ENCODE measurements at regions not wholly inside any gene's neighbourhood (a gene's known extent, or its start where the extent isn't known, plus 50 kb on each side); places are given as distances from the start of the nearest gene placed in this dataset.

GRCh38 chr3:135781026-135781815 lies 184.3 kb upstream of the PPP2R3A start:
- Histone ChIP-seq H3K9me3 (replicated peaks; ENCODE audit: control insufficient read depth, insufficient read depth, low read depth, low read length) (no peaks in the 10 kb centered on the region), H3K4me1 (replicated peaks in 1 of 2; ENCODE audit: control insufficient read depth in 2 of 2, insufficient read depth in 2 of 2, low read length in 2 of 2) (no peaks in the 10 kb centered on the region), H3K27me3 (ENCODE audit: control insufficient read depth in 2 of 2, insufficient read depth in 2 of 2, low read length in 2 of 2) (no peaks in the 10 kb centered on the region), H3K79me2 (ENCODE audit: control insufficient read depth, insufficient read depth, low read length) (no peaks in the 10 kb centered on the region), H3K9ac (ENCODE audit: insufficient read depth in 1 of 2, low read depth in 2 of 2, low read length in 2 of 2) (no peak overlapping the region), H3K4me2 (ENCODE audit: insufficient read depth, low read length) (no peak overlapping the region), H3K27ac (ENCODE audit: extremely low read depth, low read depth, low read length) (no peak overlapping the region), H3K36me3 (ENCODE audit: control insufficient read depth, insufficient read depth, low read length) (no peaks in the 10 kb centered on the region), H4K20me1 (replicated peaks; ENCODE audit: control insufficient read depth, insufficient read depth, low read length) (no peaks in the 10 kb centered on the region), H3K4me3 (no peak overlapping the region), H3K9me1 (ENCODE audit: control insufficient read depth, insufficient read depth, low read length) (no peaks in the 10 kb centered on the region), H2AFZ (ENCODE audit: low read depth, low read length) (no peak overlapping the region)
- TF ChIP-seq POLR2AphosphoS5 (IDR thresholded peaks at IDR 0.05; ENCODE audit: control insufficient read depth, insufficient read depth, low read depth, low read length) = no peak
- no peak for TF ChIP-seq ZNF263 (CRISPR knock-in tag; IDR thresholded peaks at IDR 0.05; ENCODE audit: borderline replicate concordance)
- TF ChIP-seq DDX20 (tag; IDR thresholded peaks at IDR 0.05; ENCODE audit: low read depth) = no peak
- no peak for TF ChIP-seq SMC3 (conservative IDR thresholded peaks at IDR 0.05; ENCODE audit: insufficient read depth, low read depth, low read length)
- no peak for TF ChIP-seq SMAD1 (IDR thresholded peaks at IDR 0.05; ENCODE audit: low read depth, low read length, partially characterized antibody)
- CTCF ChIA-PET (ENCODE audit: low intra/inter-chr PET ratio) = no interaction called here
- no TSS peak for BruUV-seq (replicated peaks)
- ATAC-seq (no peak), DNase-seq (ENCODE audit: extremely low read depth in 1 of 4, low spot score in 3 of 4) (no peak), FAIRE-seq (no peak)
- 0% methylated on average over 3 of the region's 3 CpGs for WGBS (ENCODE audit: insufficient coverage, low coverage, missing lambda C conversion rate)
- in situ Hi-C loops (cut with MboI) = no loop called here
- intact Hi-C loops (cut with micrococcal nuclease) = no loop called here
- POLR2A ChIA-PET = no interaction called here

GRCh38 chr3:135784557-135784956 lies 181.0 kb upstream of the PPP2R3A start:
- no peaks in the 10 kb centered on the region for H3K9me3 ChIP-seq (replicated peaks; ENCODE audit: control insufficient read depth, insufficient read depth, low read depth, low read length)
- no peak overlapping the region for H3K4me2 ChIP-seq (ENCODE audit: insufficient read depth, low read length)
- H3K36me3 ChIP-seq (ENCODE audit: control insufficient read depth, insufficient read depth, low read length) = no peaks in the 10 kb centered on the region
- H3K9ac ChIP-seq (ENCODE audit: insufficient read depth in 1 of 2, low read depth in 2 of 2, low read length in 2 of 2) = no peak overlapping the region
- H3K9me1 ChIP-seq (ENCODE audit: control insufficient read depth, insufficient read depth, low read length) = no peaks in the 10 kb centered on the region
- no peaks in the 10 kb centered on the region for H3K27me3 ChIP-seq (ENCODE audit: control insufficient read depth in 2 of 2, insufficient read depth in 2 of 2, low read length in 2 of 2)
- intact Hi-C loops (cut with micrococcal nuclease) = no loop called here
- FAIRE-seq = no peak
- H2AFZ ChIP-seq (ENCODE audit: low read depth, low read length) = no peak overlapping the region
- no peak for DNase-seq (ENCODE audit: extremely low read depth in 1 of 4, low spot score in 3 of 4)
- no peaks in the 10 kb centered on the region for H4K20me1 ChIP-seq (replicated peaks; ENCODE audit: control insufficient read depth, insufficient read depth, low read length)
- no peaks in the 10 kb centered on the region for H3K4me1 ChIP-seq (replicated peaks in 1 of 2; ENCODE audit: control insufficient read depth in 2 of 2, insufficient read depth in 2 of 2, low read length in 2 of 2)
- 0% methylated on average over 1 of the region's 1 CpG for WGBS (ENCODE audit: insufficient coverage, low coverage, missing lambda C conversion rate)
- no peak overlapping the region for H3K27ac ChIP-seq (ENCODE audit: extremely low read depth, low read depth, low read length)
- no peak for ATAC-seq
- H3K4me3 ChIP-seq = no peak overlapping the region
- no peaks in the 10 kb centered on the region for H3K79me2 ChIP-seq (ENCODE audit: control insufficient read depth, insufficient read depth, low read length)
- CTCF ChIA-PET (ENCODE audit: low intra/inter-chr PET ratio) = no interaction called here
- in situ Hi-C loops (cut with MboI) = no loop called here
- no TSS peak for BruUV-seq (replicated peaks)
- POLR2A ChIA-PET = no interaction called here
- no peak for TF ChIP-seq ZNF280A (IDR thresholded peaks at IDR 0.05; ENCODE audit: low read depth, partially characterized antibody)
- no peak for TF ChIP-seq ZNF143 (CRISPR knock-in tag; IDR thresholded peaks at IDR 0.05)
- TF ChIP-seq TCF15 (CRISPR knock-in tag; IDR thresholded peaks at IDR 0.05) = no peak
- no peak for TF ChIP-seq TCFL5 (CRISPR knock-in tag; conservative IDR thresholded peaks at IDR 0.05)

Data from K562 (cell line).